HG03175 (cell line): ENCODE measurements at regions not wholly inside any gene's neighbourhood (a gene's known extent, or its start where the extent isn't known, plus 50 kb on each side); places are given as distances from the start of the nearest gene placed in this dataset.
"Not testable (repeated sequence)": the region's sequence is repeated elsewhere in the genome, so short reads cannot be mapped to it uniquely, and the experiment has no call there.

Experiments
- ATAC-seq: cut with Tn5 transposase; IDR thresholded peaks from one replicate; pipeline ENCODE4 v1.9.1; 2021; ENCODE audit warnings: mild to moderate bottlenecking, moderate library complexity; ENCODE audit not compliant: unreplicated experiment

- ATAC-seq, result no peak
These were observed 127.3 kb upstream of the PCBD1 start for GRCh38 chr10:71015674-71016073.

- ATAC-seq, result not testable (repeated sequence)
These were observed 131.7 kb upstream of the PCBD1 start for GRCh38 chr10:71020061-71020460.

GRCh38 chr10:71021402-71021801 is 133.0 kb upstream of the PCBD1 start:
- no peak for ATAC-seq

- ATAC-seq, result no peak
These were observed 135.4 kb upstream of the PCBD1 start for GRCh38 chr10:71023704-71024283.

- ATAC-seq, result no peak
These were observed 136.1 kb upstream of the PCBD1 start for GRCh38 chr10:71024490-71024889.

- no peak for ATAC-seq
These were observed 137.2 kb upstream of the PCBD1 start for GRCh38 chr10:71025535-71025934.

- ATAC-seq, result no peak
These were observed 139.7 kb upstream of the PCBD1 start for GRCh38 chr10:71028066-71028465.

- no peak for ATAC-seq
These were observed 141.1 kb upstream of the PCBD1 start for GRCh38 chr10:71029411-71029892.

- no peak for ATAC-seq
These were observed 141.5 kb upstream of the PCBD1 start for GRCh38 chr10:71029907-71030306.

- ATAC-seq, result no peak
These were observed 142.7 kb upstream of the PCBD1 start for GRCh38 chr10:71031026-71031425.

- ATAC-seq, result no peak
These were observed 143.2 kb upstream of the PCBD1 start for GRCh38 chr10:71031603-71032002.

GRCh38 chr10:71032887-71033286 is 144.5 kb upstream of the PCBD1 start:
- no peak for ATAC-seq

GRCh38 chr10:71033396-71033980 is 145.1 kb upstream of the PCBD1 start:
- ATAC-seq, result no peak

GRCh38 chr10:71035511-71036296 is 147.3 kb upstream of the PCBD1 start:
- ATAC-seq, result no peak

- ATAC-seq, result no peak
These were observed 148.1 kb upstream of the PCBD1 start for GRCh38 chr10:71036297-71036966.

- no peak for ATAC-seq
These were observed 149.8 kb upstream of the PCBD1 start for GRCh38 chr10:71038091-71038633.

GRCh38 chr10:71038921-71039320 is 150.6 kb upstream of the PCBD1 start:
- ATAC-seq, result no peak

GRCh38 chr10:71039551-71039950 is 151.2 kb upstream of the PCBD1 start:
- no peak for ATAC-seq

- ATAC-seq, result no peak
These were observed 152.0 kb upstream of the PCBD1 start for GRCh38 chr10:71040343-71040742.

- ATAC-seq, result no peak
These were observed 152.7 kb upstream of the PCBD1 start for GRCh38 chr10:71040846-71041605.

GRCh38 chr10:71042216-71042615 is 153.9 kb upstream of the PCBD1 start:
- ATAC-seq, result no peak
